ENCODE measurements at regions not wholly inside any gene's neighbourhood (a gene's known extent, or its start where the extent isn't known, plus 50 kb on each side); places are given as distances from the start of the nearest gene placed in this dataset.

GRCh38 chr20:60540591-60540990 is 582.4 kb downstream of the CDH26 start:
- TF ChIP-seq, protein P1, sequence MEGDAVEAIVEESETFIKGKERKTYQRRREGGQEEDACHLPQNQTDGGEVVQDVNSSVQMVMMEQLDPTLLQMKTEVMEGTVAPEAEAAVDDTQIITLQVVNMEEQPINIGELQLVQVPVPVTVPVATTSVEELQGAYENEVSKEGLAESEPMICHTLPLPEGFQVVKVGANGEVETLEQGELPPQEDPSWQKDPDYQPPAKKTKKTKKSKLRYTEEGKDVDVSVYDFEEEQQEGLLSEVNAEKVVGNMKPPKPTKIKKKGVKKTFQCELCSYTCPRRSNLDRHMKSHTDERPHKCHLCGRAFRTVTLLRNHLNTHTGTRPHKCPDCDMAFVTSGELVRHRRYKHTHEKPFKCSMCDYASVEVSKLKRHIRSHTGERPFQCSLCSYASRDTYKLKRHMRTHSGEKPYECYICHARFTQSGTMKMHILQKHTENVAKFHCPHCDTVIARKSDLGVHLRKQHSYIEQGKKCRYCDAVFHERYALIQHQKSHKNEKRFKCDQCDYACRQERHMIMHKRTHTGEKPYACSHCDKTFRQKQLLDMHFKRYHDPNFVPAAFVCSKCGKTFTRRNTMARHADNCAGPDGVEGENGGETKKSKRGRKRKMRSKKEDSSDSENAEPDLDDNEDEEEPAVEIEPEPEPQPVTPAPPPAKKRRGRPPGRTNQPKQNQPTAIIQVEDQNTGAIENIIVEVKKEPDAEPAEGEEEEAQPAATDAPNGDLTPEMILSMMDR (conservative IDR thresholded peaks at IDR 0.05), result no peak
- TF ChIP-seq ZFX (IDR thresholded peaks at IDR 0.05), result no peak
